Fibroblast of lung (primary cell): ENCODE measurements at regions not wholly inside any gene's neighbourhood (a gene's known extent, or its start where the extent isn't known, plus 50 kb on each side); places are given as distances from the start of the nearest gene placed in this dataset.

Source experiments
- DNase-seq, 2 donors: peaks; one replicate each; pipeline versions ENCODE4 v3.0.0 to v3.0.0-alpha.2; 2010; ENCODE audit warnings: low read depth in 2 of 2
- H2AFZ ChIP-seq: 2 replicates; pipeline ENCODE4 v1.5.1; 2012; ENCODE audit warnings: low read length, control low read depth, inconsistent platforms
- H3K27ac ChIP-seq: 2 replicates; pipeline ENCODE4 v1.5.1; 2011; ENCODE audit warnings: low read length, control low read depth; ENCODE audit not compliant: insufficient read depth
- H3K27me3 ChIP-seq: 2 replicates; pipeline ENCODE4 v1.5.1; 2011; ENCODE audit warnings: mild to moderate bottlenecking, low read length; ENCODE audit not compliant: control insufficient read depth, insufficient read depth
- H3K36me3 ChIP-seq: 2 replicates; pipeline ENCODE4 v1.5.1; 2011; ENCODE audit warnings: low read length; ENCODE audit not compliant: control insufficient read depth, insufficient read depth
- H3K4me1 ChIP-seq: 2 replicates; pipeline ENCODE4 v1.5.1; 2011; ENCODE audit warnings: low read length; ENCODE audit not compliant: control insufficient read depth, insufficient read depth; ENCODE audit errors: extremely low read depth
- H3K4me2 ChIP-seq: 2 replicates; pipeline ENCODE4 v1.5.1; 2011; ENCODE audit warnings: low read length, control low read depth; ENCODE audit not compliant: insufficient read depth; ENCODE audit errors: extremely low read depth
- H3K4me3 ChIP-seq, 4 experiments: fragments of 200-600 bp in 1 of 4; sonication (generic) in 1 of 4; replicated peaks in 1 of 4; 2 replicates each; pipeline ENCODE4 v1.5.1; 2011 to 2016; ENCODE audit warnings: low read length in 4 of 4, low read depth in 3 of 4, mild to moderate bottlenecking in 3 of 4, control low read depth in 2 of 4, inconsistent platforms in 1 of 4, mixed read lengths in 1 of 4; ENCODE audit not compliant: insufficient read depth in 1 of 4; ENCODE audit errors: control extremely low read depth in 1 of 4
- H3K79me2 ChIP-seq: 2 replicates; pipeline ENCODE4 v1.5.1; 2012; ENCODE audit warnings: mild to moderate bottlenecking, low read length, inconsistent platforms; ENCODE audit not compliant: control insufficient read depth, insufficient read depth
- H3K9ac ChIP-seq: 2 replicates; pipeline ENCODE4 v1.5.1; 2011; ENCODE audit warnings: mild to moderate bottlenecking, low read length, control low read depth; ENCODE audit not compliant: insufficient read depth
- H3K9me3 ChIP-seq: 2 replicates; pipeline ENCODE4 v1.5.1; 2012; ENCODE audit warnings: low read depth, low read length; ENCODE audit not compliant: control insufficient read depth, insufficient read depth
- H4K20me1 ChIP-seq: 2 replicates; pipeline ENCODE4 v1.5.1; 2011; ENCODE audit warnings: low read length; ENCODE audit not compliant: control insufficient read depth, insufficient read depth; ENCODE audit errors: extremely low read depth
- CTCF ChIP-seq, 2 donors: IDR thresholded peaks in 1 of 2; conservative IDR thresholded peaks in 1 of 2; 1 replicate in 1 of 2; 2 replicates in 1 of 2; pipeline ENCODE4 v1.5.1; 2011 to 2012; ENCODE audit warnings: low read length in 2 of 2, control low read depth in 1 of 2, inconsistent platforms in 1 of 2, low read depth in 1 of 2, mild to moderate bottlenecking in 1 of 2
- EZH2 ChIP-seq: IDR thresholded peaks from 2 replicates; pipeline ENCODE4 v1.5.1; 2012; ENCODE audit warnings: low read length, control low read depth, mild to moderate bottlenecking; ENCODE audit errors: missing control alignments

GRCh38 chr10:128538671-128539070 lies 412.4 kb upstream of the MKI67 start:
- no peak for DNase-seq
- TF ChIP-seq CTCF (conservative IDR thresholded peaks at IDR 0.05 in 1 of 2, IDR thresholded peaks at IDR 0.05 in 1 of 2; ENCODE audit: low read depth in 1 of 2, low read length in 2 of 2), result no peak
- no peak for TF ChIP-seq EZH2

GRCh38 chr10:128539510-128540127 lies 413.4 kb upstream of the MKI67 start:
- H3K4me1 ChIP-seq, result no peaks in the 10 kb centered on the region
- H2AFZ ChIP-seq, result no peak overlapping the region
- no peaks in the 10 kb centered on the region for H3K9me3 ChIP-seq
- no peak for TF ChIP-seq EZH2
- TF ChIP-seq CTCF (conservative IDR thresholded peaks at IDR 0.05 in 1 of 2, IDR thresholded peaks at IDR 0.05 in 1 of 2; ENCODE audit: low read depth in 1 of 2, low read length in 2 of 2), result no peak
- no peak overlapping the region for H3K4me2 ChIP-seq
- H3K79me2 ChIP-seq, result no peaks in the 10 kb centered on the region
- no peak overlapping the region for H3K27ac ChIP-seq
- H3K27me3 ChIP-seq, result no peaks in the 10 kb centered on the region
- no peak overlapping the region for H3K4me3 ChIP-seq
- H4K20me1 ChIP-seq, result no peaks in the 10 kb centered on the region
- H3K36me3 ChIP-seq, result no peaks in the 10 kb centered on the region
- no peak overlapping the region for H3K9ac ChIP-seq
- no peak for DNase-seq

More at GRCh38 chr10:128538671-128539070, 412.4 kb upstream of the MKI67 start:
- Histone ChIP-seq H3K27me3 (no peaks in the 10 kb centered on the region), H3K4me2 (no peak overlapping the region), H3K79me2 (no peaks in the 10 kb centered on the region), H3K36me3 (no peaks in the 10 kb centered on the region), H2AFZ (no peak overlapping the region), H3K4me3 (no peak overlapping the region), H3K9me3 (no peaks in the 10 kb centered on the region), H3K27ac (no peak overlapping the region), H4K20me1 (no peaks in the 10 kb centered on the region), H3K9ac (no peak overlapping the region), H3K4me1 (no peaks in the 10 kb centered on the region)

- Histone ChIP-seq H3K27ac (no peak overlapping the region), H4K20me1 (no peaks in the 10 kb centered on the region), H3K79me2 (no peaks in the 10 kb centered on the region), H3K27me3 (no peaks in the 10 kb centered on the region), H3K4me1 (no peaks in the 10 kb centered on the region), H3K36me3 (no peaks in the 10 kb centered on the region), H3K9me3 (no peaks in the 10 kb centered on the region), H3K9ac (no peak overlapping the region), H3K4me2 (no peak overlapping the region), H3K4me3 (no peak overlapping the region), H2AFZ (no peak overlapping the region)
- no peak for DNase-seq
- TF ChIP-seq CTCF (conservative IDR thresholded peaks at IDR 0.05 in 1 of 2, IDR thresholded peaks at IDR 0.05 in 1 of 2; ENCODE audit: low read depth in 1 of 2, low read length in 2 of 2), result no peak
- TF ChIP-seq EZH2, result no peak
These were observed 414.0 kb upstream of the MKI67 start for GRCh38 chr10:128540128-128540762.
